GM21576 (cell line): ENCODE measurements at regions not wholly inside any gene's neighbourhood (a gene's known extent, or its start where the extent isn't known, plus 50 kb on each side); places are given as distances from the start of the nearest gene placed in this dataset.

ENCODE experiments used
- ATAC-seq: cut with Tn5 transposase; IDR thresholded peaks from one replicate; pipeline ENCODE4 v1.9.1; 2021; ENCODE audit warnings: mild to moderate bottlenecking, moderate library complexity; ENCODE audit not compliant: unreplicated experiment

GRCh38 chr21:32184065-32184464, 94.8 kb downstream of the MIS18A start:
- no peak for ATAC-seq

- no peak for ATAC-seq
Observed at GRCh38 chr21:32183396-32183795, 95.5 kb downstream of the MIS18A start.

- no peak for ATAC-seq
Observed at GRCh38 chr21:32182449-32182848, 96.4 kb downstream of the MIS18A start.

GRCh38 chr21:32181457-32181856, 97.4 kb downstream of the MIS18A start:
- ATAC-seq: no peak

- no peak for ATAC-seq
Observed at GRCh38 chr21:32174819-32175218, 104.0 kb downstream of the MIS18A start.

GRCh38 chr21:32173121-32173724, 105.6 kb downstream of the MIS18A start:
- ATAC-seq: no peak

- no peak for ATAC-seq
Observed at GRCh38 chr21:32172106-32172505, 106.7 kb downstream of the MIS18A start.

GRCh38 chr21:32167513-32167912, 111.3 kb downstream of the MIS18A start:
- no peak for ATAC-seq

- ATAC-seq: no peak
Observed at GRCh38 chr21:32163386-32163785, 115.5 kb downstream of the MIS18A start.

GRCh38 chr21:32162727-32163320, 116.0 kb downstream of the MIS18A start:
- no peak for ATAC-seq

- no peak for ATAC-seq
Observed at GRCh38 chr21:32155226-32155625, 123.6 kb downstream of the MIS18A start.

GRCh38 chr21:32147041-32147440, 131.8 kb downstream of the MIS18A start:
- no peak for ATAC-seq

- no peak for ATAC-seq
Observed at GRCh38 chr21:32144851-32145250, 134.0 kb downstream of the MIS18A start.

GRCh38 chr21:32143241-32143939, 135.5 kb downstream of the MIS18A start:
- no peak for ATAC-seq

- ATAC-seq: no peak
Observed at GRCh38 chr21:32141318-32141633, 137.6 kb downstream of the MIS18A start.

- no peak for ATAC-seq
Observed at GRCh38 chr21:32140604-32141317, 138.1 kb downstream of the MIS18A start.

- ATAC-seq: no peak
Observed at GRCh38 chr21:32140151-32140550, 138.7 kb downstream of the MIS18A start.

GRCh38 chr21:32138658-32139057, 140.2 kb downstream of the MIS18A start:
- no peak for ATAC-seq

GRCh38 chr21:32137931-32138330, 140.9 kb downstream of the MIS18A start:
- no peak for ATAC-seq

- ATAC-seq: no peak
Observed at GRCh38 chr21:32137266-32137665, 141.6 kb downstream of the MIS18A start.

GRCh38 chr21:32136546-32136945, 142.3 kb downstream of the MIS18A start:
- no peak for ATAC-seq
